Omental fat pad (tissue), 3 donors: ENCODE measurements at regions not wholly inside any gene's neighbourhood (a gene's known extent, or its start where the extent isn't known, plus 50 kb on each side); places are given as distances from the start of the nearest gene placed in this dataset.
A peak's percentile ranks its signal among the peaks of the same experiment; 100 is the strongest.

Source experiments
- ATAC-seq: fragments of 150-250 bp; one replicate; pipeline ENCODE4 v1.9.1; 2016; ENCODE audit warnings: mild to moderate bottlenecking, moderate library complexity; ENCODE audit not compliant: low FRiP score
- DNase-seq: peaks from one replicate; pipeline ENCODE4 v3.0.0-alpha.2; 2019; ENCODE audit warnings: low spot score
- CTCF ChIP-seq, 3 donors: fragments of 450-650 bp; IDR thresholded peaks; one replicate each; pipeline ENCODE4 v1.5.1; 2016 to 2017; ENCODE audit warnings: antibody characterized with exemption in 3 of 3, mild to moderate bottlenecking in 3 of 3, moderate library complexity in 2 of 3

- no peak for ATAC-seq
- DNase-seq: no peak
- no peak for TF ChIP-seq CTCF (IDR thresholded peaks at IDR 0.05)
Observed at GRCh38 chr3:116767726-116768125, 58.1 kb downstream of the TUSC7 start.

- no peak for DNase-seq
- peak in 2 of 3 donors; percentile 7 to 32 for TF ChIP-seq CTCF (IDR thresholded peaks at IDR 0.05)
- peak; percentile 73 for ATAC-seq
Observed at GRCh38 chr3:116770815-116771450, 61.4 kb downstream of the TUSC7 start.

- DNase-seq (no peak), ATAC-seq (no peak)
- no peak for TF ChIP-seq CTCF (IDR thresholded peaks at IDR 0.05)
Observed at GRCh38 chr3:116776880-116777785, 67.6 kb downstream of the TUSC7 start.

DNA sequence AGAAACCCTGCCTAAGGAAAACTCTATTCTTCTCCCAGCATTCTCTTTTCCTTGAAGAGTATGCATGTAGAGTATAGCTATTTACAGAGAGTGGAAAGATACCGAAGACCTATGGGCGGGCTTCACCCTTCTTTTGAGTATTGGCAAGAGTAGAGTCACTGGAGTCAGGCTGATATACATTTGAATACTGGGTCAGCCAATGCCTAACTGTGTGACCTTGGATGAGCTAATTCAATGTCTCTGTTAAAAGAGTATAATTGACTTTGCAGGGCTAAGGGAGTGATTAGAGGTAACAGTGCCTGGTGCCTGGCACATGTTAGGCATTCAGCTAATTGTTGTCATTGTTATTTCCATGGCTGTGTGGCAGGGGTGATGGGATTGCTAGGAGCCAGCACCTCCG is 75.6 kb downstream of the TUSC7 start:
- DNase-seq (no peak), ATAC-seq (no peak)
- no peak for TF ChIP-seq CTCF (IDR thresholded peaks at IDR 0.05)

- TF ChIP-seq CTCF (IDR thresholded peaks at IDR 0.05): no peak
- no peak for ATAC-seq
- no peak for DNase-seq
Observed at GRCh38 chr3:116802651-116803050, 93.1 kb downstream of the TUSC7 start.

DNA sequence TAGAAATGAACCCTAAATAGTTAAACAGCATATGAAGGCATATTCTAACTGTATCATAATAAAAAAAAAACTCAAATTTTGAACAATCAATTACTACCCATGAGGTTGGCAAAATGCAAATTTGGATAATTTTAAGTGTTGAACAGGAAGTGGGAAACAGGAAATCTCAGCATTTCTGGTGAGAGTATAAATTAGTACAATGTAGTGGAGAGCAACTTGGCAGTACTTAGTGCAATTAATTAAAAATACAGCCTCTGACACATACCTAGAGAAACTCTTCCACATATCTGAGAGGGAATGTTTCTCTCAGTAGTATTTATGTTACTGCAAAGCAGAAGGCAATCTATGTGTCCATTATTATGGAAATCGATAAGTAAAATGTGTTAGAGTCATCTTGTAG is 96.8 kb downstream of the TUSC7 start:
- DNase-seq: no peak
- no peak for ATAC-seq
- TF ChIP-seq CTCF (IDR thresholded peaks at IDR 0.05): no peak

DNA sequence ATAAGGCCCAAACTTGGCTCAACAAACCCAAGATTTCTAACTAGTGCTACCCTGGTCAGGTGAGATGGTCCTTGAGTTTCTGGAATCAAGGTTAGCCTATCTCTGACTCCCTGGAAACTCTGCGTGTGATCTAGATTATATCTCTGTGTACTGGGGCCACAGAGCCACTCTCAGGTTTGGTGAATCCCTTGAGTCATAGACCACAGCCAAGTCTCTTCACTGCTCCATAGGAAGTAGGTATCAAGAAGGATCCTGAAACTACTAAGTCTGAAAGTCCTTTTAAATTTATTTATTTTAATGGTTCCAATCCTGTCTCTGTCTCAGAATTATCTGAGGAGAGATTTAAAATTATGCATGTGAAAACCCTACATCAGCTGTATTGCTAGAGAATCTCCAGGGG is 99.1 kb downstream of the TUSC7 start:
- ATAC-seq (no peak), DNase-seq (no peak)
- TF ChIP-seq CTCF (IDR thresholded peaks at IDR 0.05): no peak
